BJ (cell line): ENCODE measurements at regions not wholly inside any gene's neighbourhood (a gene's known extent, or its start where the extent isn't known, plus 50 kb on each side); places are given as distances from the start of the nearest gene placed in this dataset.

Experiments used
- CTCF ChIA-PET: fragments of 350-600 bp; formaldehyde crosslinking; extraction: SDS; loops from one replicate; lab custom pipeline; 2021; ENCODE audit warnings: antibody characterized with exemption, inconsistent platforms; lab: Yijun Ruan, JAX
- POLR2A ChIA-PET: fragments of 300-600 bp; sonication (Branson Sonifier 250); formaldehyde crosslinking; extraction: SDS; loops from one replicate; lab custom pipeline; 2021; ENCODE audit warnings: antibody characterized with exemption; lab: Charles Lee
- DNase-seq: peaks from one replicate; pipeline ENCODE4 v3.0.0-alpha.2; 2011; ENCODE audit warnings: low read depth
- H3K27me3 ChIP-seq: 2 replicates; pipeline ENCODE4 v1.6.0; 2011; ENCODE audit warnings: low read length; ENCODE audit not compliant: control insufficient read depth, insufficient read depth
- H3K36me3 ChIP-seq: 2 replicates; pipeline ENCODE4 v1.5.1; 2011; ENCODE audit warnings: low read length; ENCODE audit not compliant: control insufficient read depth, insufficient read depth
- H3K4me3 ChIP-seq: 2 replicates; pipeline ENCODE4 v1.5.1; 2011; ENCODE audit warnings: low read depth, mild to moderate bottlenecking, control low read depth, low read length
- CTCF ChIP-seq: IDR thresholded peaks from 2 replicates; pipeline ENCODE4 v1.5.1; 2011; ENCODE audit warnings: low read depth, mild to moderate bottlenecking, control low read depth, inconsistent platforms, low read length, moderate library complexity; ENCODE audit not compliant: insufficient read depth

- CTCF ChIA-PET: interaction anchor here (1.4 kb wide), 1 partner anchor 10 kb away, joined by 3 read pairs; no protein-coding TSS in a partner anchor
Measured at GRCh38 chr2:83842421-83842820, 616.7 kb downstream of the SUCLG1 start.

GRCh38 chr2:83837823-83838222 lies 621.3 kb downstream of the SUCLG1 start:
- Histone ChIP-seq H3K27me3 (no peaks in the 10 kb centered on the region), H3K36me3 (no peaks in the 10 kb centered on the region), H3K4me3 (no peak overlapping the region)
- no peak for TF ChIP-seq CTCF
- CTCF ChIA-PET: interaction anchor here (0.8 kb wide), 1 partner anchor 569 kb away, joined by 5 read pairs; no protein-coding TSS in a partner anchor
- DNase-seq: no peak
- POLR2A ChIA-PET: no interaction called here

More at GRCh38 chr2:83842421-83842820, 616.7 kb downstream of the SUCLG1 start:
- POLR2A ChIA-PET: no interaction called here
- H3K27me3 ChIP-seq: no peaks in the 10 kb centered on the region
- no peak for TF ChIP-seq CTCF
- no peak for DNase-seq
- H3K36me3 ChIP-seq: no peaks in the 10 kb centered on the region
- no peak overlapping the region for H3K4me3 ChIP-seq

- CTCF ChIA-PET: no interaction called here
Measured at GRCh38 chr2:83827618-83828017, 631.5 kb downstream of the SUCLG1 start.

GRCh38 chr2:83826577-83826976 lies 632.5 kb downstream of the SUCLG1 start:
- CTCF ChIA-PET: no interaction called here

More at GRCh38 chr2:83827618-83828017, 631.5 kb downstream of the SUCLG1 start:
- Histone ChIP-seq H3K36me3 (no peaks in the 10 kb centered on the region), H3K4me3 (no peak overlapping the region), H3K27me3 (no peaks in the 10 kb centered on the region)
- no peak for TF ChIP-seq CTCF
- POLR2A ChIA-PET: no interaction called here
- DNase-seq: no peak

GRCh38 chr2:83823229-83823628 lies 635.9 kb downstream of the SUCLG1 start:
- TF ChIP-seq CTCF: no peak
- H3K4me3 ChIP-seq: no peak overlapping the region
- ChIA-PET CTCF (no interaction called here), POLR2A (no interaction called here)
- no peaks in the 10 kb centered on the region for H3K36me3 ChIP-seq
- H3K27me3 ChIP-seq: no peaks in the 10 kb centered on the region
- DNase-seq: no peak

More at GRCh38 chr2:83826577-83826976, 632.5 kb downstream of the SUCLG1 start:
- Histone ChIP-seq H3K27me3 (no peaks in the 10 kb centered on the region), H3K36me3 (no peaks in the 10 kb centered on the region), H3K4me3 (no peak overlapping the region)
- POLR2A ChIA-PET: no interaction called here
- no peak for TF ChIP-seq CTCF
- no peak for DNase-seq
